Endothelial cell of umbilical vein (primary cell): ENCODE measurements at regions not wholly inside any gene's neighbourhood (a gene's known extent, or its start where the extent isn't known, plus 50 kb on each side); places are given as distances from the start of the nearest gene placed in this dataset.

ENCODE experiments used
- BruUV-seq: library from RNA; stranded (reverse); fragments of 400-500 nt; replicated peaks from 2 replicates; lab custom pipeline; 2021; lab: Mats Ljungman, UMichigan
- CTCF ChIA-PET: fragments of 300-600, 350-600 bp; sonication (Branson Sonifier 250); formaldehyde crosslinking; loops from one replicate; lab custom pipeline; 2021; ENCODE audit warnings: antibody characterized with exemption, inconsistent platforms; lab: Charles Lee
- POLR2A ChIA-PET: fragments of 300-600, 350-600 bp; sonication (Branson Sonifier 250); formaldehyde crosslinking; loops from one replicate; lab custom pipeline; 2021; ENCODE audit warnings: antibody characterized with exemption, inconsistent platforms; lab: Charles Lee
- DNase-seq: peaks from one replicate; pipeline ENCODE4 v3.0.0-alpha.2; 2011; ENCODE audit warnings: low read depth, low spot score
- FAIRE-seq: peaks from 2 replicates; lab custom pipeline; 2011; peaks lifted over from hg19 to GRCh38; lab: Jason Lieb, UNC
- H2AFZ ChIP-seq: 2 replicates; pipeline ENCODE4 v1.6.0; 2012; ENCODE audit warnings: low read depth, low read length, control low read depth, inconsistent platforms
- H3K27ac ChIP-seq: 2 replicates; pipeline ENCODE4 v1.5.1; 2011; ENCODE audit warnings: low read depth, mild to moderate bottlenecking, control low read depth, low read length, moderate library complexity; ENCODE audit not compliant: insufficient read depth
- H3K27me3 ChIP-seq, 2 experiments: 2 replicates each; pipeline versions ENCODE4 v1.6.0 to v1.6.1; 2011; ENCODE audit warnings: low read length in 2 of 2, mixed read lengths in 1 of 2; ENCODE audit not compliant: control insufficient read depth in 2 of 2, insufficient read depth in 2 of 2
- H3K36me3 ChIP-seq, 2 experiments: 2 replicates in 1 of 2; 3 replicates in 1 of 2; pipeline ENCODE4 v1.5.1; 2011; ENCODE audit warnings: low read length in 2 of 2, mild to moderate bottlenecking in 1 of 2, moderate library complexity in 1 of 2; ENCODE audit not compliant: control insufficient read depth in 2 of 2, insufficient read depth in 2 of 2; ENCODE audit errors: extremely low read depth in 1 of 2
- H3K4me1 ChIP-seq: 3 replicates; pipeline ENCODE4 v1.5.1; 2011; ENCODE audit warnings: mild to moderate bottlenecking, low read length; ENCODE audit not compliant: control insufficient read depth, insufficient read depth; ENCODE audit errors: extremely low read depth
- H3K4me2 ChIP-seq: 2 replicates; pipeline ENCODE4 v1.6.1; 2011; ENCODE audit warnings: low read length, control low read depth, mixed read lengths; ENCODE audit not compliant: insufficient read depth
- H3K4me3 ChIP-seq, 3 experiments: fragments of 200-600 bp in 1 of 3; sonication (generic), shearing (Covaris generic) in 1 of 3; replicated peaks in 1 of 3; 2 replicates each; pipeline ENCODE4 v1.5.1; 2011 to 2016; ENCODE audit warnings: control low read depth in 3 of 3, low read length in 3 of 3, mild to moderate bottlenecking in 2 of 3, inconsistent platforms in 1 of 3, low read depth in 1 of 3, moderate library complexity in 1 of 3; ENCODE audit not compliant: insufficient read depth in 1 of 3
- H3K79me2 ChIP-seq: 2 replicates; pipeline ENCODE4 v1.6.0; 2012; ENCODE audit warnings: low read length, inconsistent platforms; ENCODE audit not compliant: control insufficient read depth, insufficient read depth
- H3K9ac ChIP-seq: replicated peaks from 2 replicates; pipeline ENCODE3; 2011; ENCODE audit warnings: low read length, control low read depth; ENCODE audit not compliant: insufficient read depth; ENCODE audit errors: extremely low read depth
- H3K9me1 ChIP-seq: replicated peaks from 3 replicates; pipeline ENCODE4 v1.6.0; 2011; ENCODE audit warnings: mild to moderate bottlenecking, low read length; ENCODE audit not compliant: control insufficient read depth, insufficient read depth; ENCODE audit errors: extremely low read depth
- H3K9me3 ChIP-seq: replicated peaks from 2 replicates; pipeline ENCODE4 v1.5.1; 2012; ENCODE audit warnings: low read length, inconsistent platforms; ENCODE audit not compliant: control insufficient read depth, insufficient read depth
- H4K20me1 ChIP-seq: replicated peaks from 2 replicates; pipeline ENCODE3; 2011; ENCODE audit warnings: mild to moderate bottlenecking, low read length; ENCODE audit not compliant: control insufficient read depth, insufficient read depth; ENCODE audit errors: extremely low read depth
- CTCF ChIP-seq, 2 donors: IDR thresholded peaks; 1 replicate in 1 of 2; 2 replicates in 1 of 2; pipeline ENCODE4 v1.5.1; 2011; ENCODE audit warnings: low read length in 2 of 2, mild to moderate bottlenecking in 2 of 2, moderate library complexity in 2 of 2, control low read depth in 1 of 2, inconsistent platforms in 1 of 2, low read depth in 1 of 2; ENCODE audit not compliant: insufficient read depth in 1 of 2; ENCODE audit errors: extremely low read depth in 1 of 2
- EZH2 ChIP-seq: IDR thresholded peaks from 2 replicates; pipeline ENCODE4 v1.6.1; 2012; ENCODE audit warnings: borderline replicate concordance, low read depth, mild to moderate bottlenecking, moderate library complexity, low read length, inconsistent platforms; ENCODE audit not compliant: severe bottlenecking
- FOS ChIP-seq: IDR thresholded peaks from 2 replicates; pipeline ENCODE4 v1.6.1; 2011; ENCODE audit warnings: mild to moderate bottlenecking, low read length, moderate library complexity, borderline replicate concordance; ENCODE audit not compliant: insufficient read depth
- GATA2 ChIP-seq: IDR thresholded peaks from 2 replicates; pipeline ENCODE4 v1.7.0; 2011; ENCODE audit warnings: low read depth, mild to moderate bottlenecking, moderate library complexity, mixed read lengths, low read length; ENCODE audit not compliant: insufficient read length, insufficient read depth
- JUN ChIP-seq: IDR thresholded peaks from 2 replicates; pipeline ENCODE4 v1.6.1; 2011; ENCODE audit warnings: borderline replicate concordance, low read depth; ENCODE audit not compliant: insufficient read length, insufficient read depth
- MAX ChIP-seq: IDR thresholded peaks from 2 replicates; pipeline ENCODE4 v1.6.1; 2011; ENCODE audit not compliant: insufficient read depth, insufficient read length
- MYC ChIP-seq: IDR thresholded peaks from one replicate; pipeline ENCODE4 v1.6.1; 2011; ENCODE audit warnings: mild to moderate bottlenecking, low read depth, low read length
- POLR2A ChIP-seq: IDR thresholded peaks from 2 replicates; pipeline ENCODE4 v1.6.1; 2012; ENCODE audit warnings: low read depth, mild to moderate bottlenecking, control low read depth, low read length
- POLR2AphosphoS5 ChIP-seq: IDR thresholded peaks from 2 replicates; pipeline ENCODE4 v1.6.1; 2012; ENCODE audit warnings: low read depth, mild to moderate bottlenecking, control low read depth, low read length, moderate library complexity; ENCODE audit not compliant: insufficient read depth
- dilution Hi-C: fragments of 300-500 bp; cut with MboI; formaldehyde crosslinking; loops from one replicate; pipeline ENCODE4 v1.15.0; 2019; ENCODE audit warnings: low sequenced_read_pairs; ENCODE audit not compliant: extremely low pct_ligation_motif_present
- intact Hi-C: fragments of 100-400 bp; cut with micrococcal nuclease; formaldehyde crosslinking; loops from one replicate; pipeline ENCODE4 v1.10.0; 2022

- H3K4me2 ChIP-seq, result no peak overlapping the region
- H3K27ac ChIP-seq, result no peak overlapping the region
- dilution Hi-C loops, result no loop called here
- no peak for TF ChIP-seq FOS
- no peak for TF ChIP-seq MYC
- no peak for TF ChIP-seq POLR2AphosphoS5
- TF ChIP-seq POLR2A, result no peak
- TF ChIP-seq EZH2, result no peak
- TF ChIP-seq GATA2, result no peak
- TF ChIP-seq CTCF (IDR thresholded peaks at IDR 0.05; ENCODE audit: extremely low read depth in 1 of 2, insufficient read depth in 1 of 2, low read depth in 1 of 2, low read length in 2 of 2), result no peak
- TF ChIP-seq JUN, result no peak
- no peak for TF ChIP-seq MAX
- BruUV-seq, result no TSS peak
- H3K79me2 ChIP-seq, result no peaks in the 10 kb centered on the region
- no peaks in the 10 kb centered on the region for H3K27me3 ChIP-seq
- no peaks in the 10 kb centered on the region for H3K9me1 ChIP-seq
- no peaks in the 10 kb centered on the region for H3K36me3 ChIP-seq
- H3K9me3 ChIP-seq, result peaks cover 6% of the 10 kb centered on the region
- ChIA-PET POLR2A (no interaction called here), CTCF (no interaction called here)
- H2AFZ ChIP-seq, result no peak overlapping the region
- H3K4me3 ChIP-seq, result no peak overlapping the region
- no peaks in the 10 kb centered on the region for H4K20me1 ChIP-seq
- DNase-seq (no peak), FAIRE-seq (no peak)
- no peaks in the 10 kb centered on the region for H3K4me1 ChIP-seq
- H3K9ac ChIP-seq, result no peak overlapping the region
- intact Hi-C loops, result no loop called here
Measured at GRCh38 chr22:47632701-47633100, 870.3 kb downstream of the TBC1D22A start.
